ENCODE measurements at regions not wholly inside any gene's neighbourhood (a gene's known extent, or its start where the extent isn't known, plus 50 kb on each side); places are given as distances from the start of the nearest gene placed in this dataset.

- Histone ChIP-seq H3K36me3 (no peaks in the 10 kb centered on the region), H3K27me3 (replicated peaks in 1 of 7) (peaks cover 0 to 5% (median 0%) of the 10 kb centered on the region in 7 donors), H3K9me3 (no peaks in the 10 kb centered on the region), H3K4me3 (no peak overlapping the region), H3K27ac (no peak overlapping the region), H3K4me1 (no peaks in the 10 kb centered on the region)
- no peak for DNase-seq
- TF ChIP-seq CTCF (IDR thresholded peaks at IDR 0.05 in 8 of 11, conservative IDR thresholded peaks at IDR 0.05 in 3 of 11) (no peak), POLR2AphosphoS5 (IDR thresholded peaks at IDR 0.05) (no peak), POLR2A (IDR thresholded peaks at IDR 0.05) (no peak)
- 84 to 91% (median 90%) methylated on average over 2 of the region's 2 CpGs for WGBS, 5 donors
- intact Hi-C loops (cut with DNase I; ENCODE audit: low total_unique reads) = no loop called here
Measured at GRCh38 chr11:104510169-104510568, 346.2 kb upstream of the PDGFD start.

GRCh38 chr11:104490182-104490581, 326.2 kb upstream of the PDGFD start:
- Histone ChIP-seq H3K4me1 (no peaks in the 10 kb centered on the region), H3K36me3 (no peaks in the 10 kb centered on the region), H3K9me3 (peaks cover 0 to 60% (median 49%) of the 10 kb centered on the region in 8 donors), H3K27ac (no peak overlapping the region), H3K27me3 (replicated peaks in 1 of 7) (no peaks in the 10 kb centered on the region), H3K4me3 (no peak overlapping the region)
- TF ChIP-seq CTCF (IDR thresholded peaks at IDR 0.05 in 8 of 11, conservative IDR thresholded peaks at IDR 0.05 in 3 of 11) (no peak), POLR2A (IDR thresholded peaks at IDR 0.05) (no peak), POLR2AphosphoS5 (IDR thresholded peaks at IDR 0.05) (no peak)
- WGBS, 5 donors = 84 to 90% (median 85%) methylated on average over 6 of the region's 6 CpGs
- intact Hi-C loops (cut with DNase I; ENCODE audit: low total_unique reads) = no loop called here
- no peak for DNase-seq

- Histone ChIP-seq H3K4me3 (no peak overlapping the region), H3K9me3 (peaks cover 0 to 59% (median 48%) of the 10 kb centered on the region in 8 donors), H3K27me3 (replicated peaks in 1 of 7) (no peaks in the 10 kb centered on the region), H3K4me1 (no peaks in the 10 kb centered on the region), H3K36me3 (no peaks in the 10 kb centered on the region), H3K27ac (no peak overlapping the region)
- no peak for TF ChIP-seq POLR2A (IDR thresholded peaks at IDR 0.05)
- no peak for TF ChIP-seq POLR2AphosphoS5 (IDR thresholded peaks at IDR 0.05)
- TF ChIP-seq CTCF (IDR thresholded peaks at IDR 0.05 in 8 of 11, conservative IDR thresholded peaks at IDR 0.05 in 3 of 11) = no peak
- no peak for DNase-seq
- intact Hi-C loops (cut with DNase I; ENCODE audit: low total_unique reads) = no loop called here
- 81 to 94% (median 90%) methylated on average over 3 of the region's 3 CpGs for WGBS, 5 donors
Measured at GRCh38 chr11:104488561-104488960, 324.6 kb upstream of the PDGFD start.

- no peaks in the 10 kb centered on the region for H3K27me3 ChIP-seq (replicated peaks in 1 of 7)
- no peaks in the 10 kb centered on the region for H3K4me1 ChIP-seq
- WGBS, 5 donors = 64 to 79% (median 68%) methylated on average over 4 of the region's 4 CpGs
- no peak overlapping the region for H3K4me3 ChIP-seq
- no peaks in the 10 kb centered on the region for H3K36me3 ChIP-seq
- no peak for DNase-seq
- peaks cover 0 to 58% (median 45%) of the 10 kb centered on the region in 8 donors for H3K9me3 ChIP-seq
- no peak for TF ChIP-seq POLR2A (IDR thresholded peaks at IDR 0.05)
- no peak for TF ChIP-seq CTCF (IDR thresholded peaks at IDR 0.05 in 8 of 11, conservative IDR thresholded peaks at IDR 0.05 in 3 of 11)
- no peak for TF ChIP-seq POLR2AphosphoS5 (IDR thresholded peaks at IDR 0.05)
- intact Hi-C loops (cut with DNase I; ENCODE audit: low total_unique reads) = no loop called here
- H3K27ac ChIP-seq = no peak overlapping the region
Measured at GRCh38 chr11:104487046-104487806, 323.3 kb upstream of the PDGFD start.
